OCI-LY7 (cell line): ENCODE measurements at regions not wholly inside any gene's neighbourhood (a gene's known extent, or its start where the extent isn't known, plus 50 kb on each side); places are given as distances from the start of the nearest gene placed in this dataset.

Source experiments
- BruUV-seq: library from RNA; stranded (reverse); fragments of 400-500 nt; replicated peaks from 2 replicates; lab custom pipeline; 2021; lab: Mats Ljungman, UMichigan
- CTCF ChIA-PET: fragments of 300-600 bp; sonication (Branson Sonifier 250); formaldehyde crosslinking; loops from one replicate; lab custom pipeline; 2022; ENCODE audit warnings: antibody characterized with exemption; ENCODE audit not compliant: unreplicated experiment; lab: Charles Lee
- POLR2A ChIA-PET: fragments of 300-600 bp; sonication (Branson Sonifier 250); formaldehyde crosslinking; loops from one replicate; lab custom pipeline; 2022; ENCODE audit warnings: antibody characterized with exemption; lab: Charles Lee
- DNase-seq: peaks from one replicate; pipeline ENCODE4 v3.0.0-alpha.2; 2015; ENCODE audit warnings: low spot score
- H2AFZ ChIP-seq: fragments of 200-600 bp; sonication (generic), shearing (Covaris generic); 2 replicates; pipeline ENCODE4 v1.6.1; 2014; ENCODE audit warnings: mild to moderate bottlenecking, antibody characterized with exemption, low read length, moderate library complexity
- H3K27ac ChIP-seq: fragments of 200-600 bp; sonication (generic); 2 replicates; pipeline ENCODE4 v1.5.1; 2014; ENCODE audit warnings: mixed run types, low read depth, mild to moderate bottlenecking, moderate library complexity, low read length, inconsistent platforms; ENCODE audit not compliant: poor library complexity, severe bottlenecking
- H3K36me3 ChIP-seq: fragments of 200-600 bp; sonication (generic); 2 replicates; pipeline ENCODE4 v1.6.1; 2014; ENCODE audit warnings: mild to moderate bottlenecking, antibody characterized with exemption, low read length, moderate library complexity, mixed read lengths; ENCODE audit not compliant: insufficient read depth
- H3K4me1 ChIP-seq: fragments of 200-600 bp; sonication (generic); 2 replicates; pipeline ENCODE4 v1.5.1; 2014; ENCODE audit warnings: mild to moderate bottlenecking, low read length; ENCODE audit not compliant: insufficient read depth, poor library complexity, severe bottlenecking
- H3K4me2 ChIP-seq: fragments of 200-600 bp; sonication (generic); 2 replicates; pipeline ENCODE4 v1.6.1; 2014; ENCODE audit warnings: mild to moderate bottlenecking, low read length
- H3K4me3 ChIP-seq: fragments of 200-600 bp; sonication (generic); 2 replicates; pipeline ENCODE4 v1.5.1; 2014; ENCODE audit warnings: mild to moderate bottlenecking, low read depth, low read length; ENCODE audit not compliant: poor library complexity, severe bottlenecking
- H3K79me2 ChIP-seq: fragments of 200-600 bp; sonication (generic); 2 replicates; pipeline ENCODE4 v1.6.1; 2016; ENCODE audit warnings: low read depth, mild to moderate bottlenecking, low read length, moderate library complexity, mixed read lengths; ENCODE audit not compliant: insufficient read depth
- H3K9me2 ChIP-seq: fragments of 200-600 bp; sonication (generic); 2 replicates; pipeline ENCODE4 v1.6.1; 2016; ENCODE audit warnings: mild to moderate bottlenecking, low read length, mixed read lengths; ENCODE audit not compliant: insufficient read depth
- H3K9me3 ChIP-seq: fragments of 200-600 bp; sonication (generic); 2 replicates; pipeline ENCODE4 v1.6.1; 2014; ENCODE audit warnings: mild to moderate bottlenecking, mixed run types, low read length, mixed read lengths
- H4K20me1 ChIP-seq: fragments of 200-600 bp; sonication (generic); 2 replicates; pipeline ENCODE4 v1.6.1; 2014; ENCODE audit warnings: mild to moderate bottlenecking, antibody characterized with exemption, low read length, moderate library complexity, mixed read lengths; ENCODE audit not compliant: insufficient read depth
- CTCF ChIP-seq: fragments of 200-600 bp; sonication (generic); conservative IDR thresholded peaks from 2 replicates; pipeline ENCODE4 v1.5.1; 2014; ENCODE audit warnings: mild to moderate bottlenecking, antibody characterized with exemption, low read length, moderate library complexity, mixed read lengths
- EZH2phosphoT487 ChIP-seq: fragments of 200-600 bp; sonication (generic); IDR thresholded peaks from 2 replicates; pipeline ENCODE4 v1.6.1; 2018; ENCODE audit warnings: low read depth, borderline replicate concordance, mild to moderate bottlenecking, mixed run types, antibody characterized with exemption, low read length, moderate library complexity, mixed read lengths
- intact Hi-C: fragments of 100-400 bp; cut with micrococcal nuclease; formaldehyde crosslinking; loops from one replicate; pipeline ENCODE4 v1.10.0; 2022; ENCODE audit not compliant: unreplicated experiment

- POLR2A ChIA-PET, result interaction anchor here (0.7 kb wide), 2 partner anchors 313 to 817 kb away, joined by 4 to 6 read pairs; no protein-coding TSS in a partner anchor
- no peak overlapping the region for H2AFZ ChIP-seq
- BruUV-seq, result no TSS peak
- no peaks in the 10 kb centered on the region for H3K9me3 ChIP-seq
- no peak for TF ChIP-seq CTCF
- TF ChIP-seq EZH2phosphoT487, result no peak
- H3K27ac ChIP-seq, result no peak overlapping the region
- CTCF ChIA-PET, result no interaction called here
- H3K79me2 ChIP-seq, result no peaks in the 10 kb centered on the region
- DNase-seq, result no peak
- no peaks in the 10 kb centered on the region for H3K36me3 ChIP-seq
- no peaks in the 10 kb centered on the region for H3K9me2 ChIP-seq
- no peak overlapping the region for H3K4me2 ChIP-seq
- no peak overlapping the region for H3K4me3 ChIP-seq
- no peaks in the 10 kb centered on the region for H3K4me1 ChIP-seq
- intact Hi-C loops, result no loop called here
- no peaks in the 10 kb centered on the region for H4K20me1 ChIP-seq
These were observed 58.0 kb upstream of the EGFL6 start for GRCh38 chrX:13511241-13511943.

DNA sequence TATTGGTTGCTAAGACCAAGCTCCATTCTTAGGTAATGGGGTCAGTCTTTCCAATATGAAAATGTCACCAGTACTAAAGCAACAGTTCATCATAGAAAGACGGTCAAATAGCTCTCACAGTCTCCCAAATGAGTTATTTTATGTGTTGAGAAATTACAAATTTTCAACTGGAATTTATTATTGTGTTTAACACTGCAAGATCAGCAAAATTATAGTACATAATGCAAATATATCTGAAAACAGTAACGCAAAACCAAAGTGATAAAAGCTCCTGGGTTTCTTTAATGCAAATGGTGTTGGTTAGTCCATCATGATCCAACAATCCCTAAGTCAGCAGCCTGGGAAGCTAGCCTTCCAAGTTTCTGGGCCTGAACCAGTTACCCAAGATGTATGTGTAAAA is 61.5 kb upstream of the EGFL6 start:
- CTCF ChIA-PET, result no interaction called here
- intact Hi-C loops, result loop anchor here (5.0 to 10.0 kb wide), 2 partner anchors 139 to 247 kb away; no protein-coding TSS in a partner anchor
- H3K27ac ChIP-seq, result no peak overlapping the region

More for the DNA sequence above, 61.5 kb upstream of the EGFL6 start:
- no peaks in the 10 kb centered on the region for H3K36me3 ChIP-seq
- no peaks in the 10 kb centered on the region for H3K79me2 ChIP-seq
- no peak for DNase-seq
- no peak overlapping the region for H3K4me2 ChIP-seq
- H3K9me3 ChIP-seq, result no peaks in the 10 kb centered on the region
- POLR2A ChIA-PET, result interaction anchor here (0.7 kb wide), 1 partner anchor 50 kb away, joined by 4 read pairs; no protein-coding TSS in a partner anchor
- no peak overlapping the region for H3K4me3 ChIP-seq
- no peaks in the 10 kb centered on the region for H3K9me2 ChIP-seq
- no TSS peak for BruUV-seq
- no peaks in the 10 kb centered on the region for H3K4me1 ChIP-seq
- no peak overlapping the region for H2AFZ ChIP-seq
- TF ChIP-seq CTCF (no peak), EZH2phosphoT487 (no peak)
- H4K20me1 ChIP-seq, result no peaks in the 10 kb centered on the region
